Tibial nerve (tissue), 4 donors: ENCODE measurements at regions not wholly inside any gene's neighbourhood (a gene's known extent, or its start where the extent isn't known, plus 50 kb on each side); places are given as distances from the start of the nearest gene placed in this dataset.

Source experiments
- DNase-seq, 2 donors: peaks; one replicate each; pipeline ENCODE4 v3.0.0-alpha.2; 2019; ENCODE audit warnings: low spot score in 2 of 2
- H3K27ac ChIP-seq, 4 donors: fragments of 200-600 bp; sonication (generic) in 3 of 4; one replicate each; pipeline ENCODE4 v1.5.1; 2017 to 2019; ENCODE audit warnings: mild to moderate bottlenecking in 1 of 4
- H3K27me3 ChIP-seq, 2 donors: fragments of 200-600 bp; sonication (generic) in 1 of 2; one replicate each; pipeline versions ENCODE4 v1.5.1 to v1.6.0; 2017 to 2019
- H3K36me3 ChIP-seq, 3 donors: fragments of 200-600 bp; sonication (generic); one replicate each; pipeline ENCODE4 v1.5.1; 2018 to 2019
- H3K4me1 ChIP-seq, 4 donors: fragments of 200-600 bp; sonication (generic) in 3 of 4; one replicate each; pipeline ENCODE4 v1.5.1; 2017 to 2019
- H3K4me3 ChIP-seq, 4 donors: fragments of 200-600 bp; sonication (generic) in 3 of 4; one replicate each; pipeline ENCODE4 v1.5.1; 2017 to 2019; ENCODE audit warnings: mild to moderate bottlenecking in 1 of 4, moderate library complexity in 1 of 4
- H3K9me3 ChIP-seq, 4 donors: fragments of 200-600 bp; sonication (generic) in 3 of 4; one replicate each; pipeline ENCODE4 v1.5.1; 2017 to 2019
- EP300 ChIP-seq, 2 donors: sonication (generic); formaldehyde crosslinking; IDR thresholded peaks; one replicate each; pipeline ENCODE4 v1.6.1; 2017; ENCODE audit warnings: antibody characterized with exemption in 2 of 2, mild to moderate bottlenecking in 1 of 2
- POLR2A ChIP-seq, 2 donors: fragments of 450-650 bp; IDR thresholded peaks; one replicate each; pipeline ENCODE4 v1.6.1; 2017; ENCODE audit warnings: antibody characterized with exemption in 2 of 2, mild to moderate bottlenecking in 2 of 2, moderate library complexity in 2 of 2
- WGBS, 2 donors: methylation state at CpG; one replicate each; pipeline ENCODE4 v1.1.5; 2018; 5-methylcytosine and 5-hydroxymethylcytosine counted together
- TF ChIP-seq, protein P1 (sequence below), 5 experiments: fragments of 200-600 bp in 3 of 5; fragments of 450-650 bp in 2 of 5; sonication (generic) in 3 of 5; IDR thresholded peaks; one replicate each; pipeline ENCODE4 v1.5.1; 2016 to 2019; ENCODE audit warnings: antibody characterized with exemption in 5 of 5, mild to moderate bottlenecking in 3 of 5, moderate library complexity in 2 of 5

DNA sequence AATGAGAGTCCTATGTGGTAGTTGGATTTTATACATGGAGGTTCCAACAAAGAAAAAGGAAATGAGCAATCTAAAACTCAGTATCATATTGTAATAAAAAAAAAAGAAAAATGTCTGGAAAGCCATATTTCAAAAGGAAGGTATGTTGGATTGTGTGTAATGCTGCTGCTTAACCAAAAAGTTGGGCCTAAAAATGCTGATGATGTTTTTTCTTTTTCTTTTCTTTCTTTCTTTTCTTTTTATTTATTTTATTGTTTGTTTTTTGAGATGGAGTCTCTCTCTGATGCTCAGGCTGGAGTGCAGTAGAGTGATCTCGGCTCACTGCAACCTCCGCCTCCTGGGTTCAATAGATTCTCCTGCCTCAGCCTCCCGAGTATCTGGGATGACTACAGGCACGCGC, 1424.0 kb upstream of the CDH6 start:
- Histone ChIP-seq H3K9me3 (no peaks in the 10 kb centered on the region), H3K27me3 (no peaks in the 10 kb centered on the region), H3K36me3 (no peaks in the 10 kb centered on the region), H3K4me3 (no peak overlapping the region), H3K4me1 (no peaks in the 10 kb centered on the region), H3K27ac (no peak overlapping the region)
- 89 to 93% methylated on average over 5 of the region's 5 CpGs for WGBS, 2 donors
- no peak for TF ChIP-seq POLR2A (IDR thresholded peaks at IDR 0.05)
- TF ChIP-seq EP300 (IDR thresholded peaks at IDR 0.05) = no peak
- TF ChIP-seq, protein P1, sequence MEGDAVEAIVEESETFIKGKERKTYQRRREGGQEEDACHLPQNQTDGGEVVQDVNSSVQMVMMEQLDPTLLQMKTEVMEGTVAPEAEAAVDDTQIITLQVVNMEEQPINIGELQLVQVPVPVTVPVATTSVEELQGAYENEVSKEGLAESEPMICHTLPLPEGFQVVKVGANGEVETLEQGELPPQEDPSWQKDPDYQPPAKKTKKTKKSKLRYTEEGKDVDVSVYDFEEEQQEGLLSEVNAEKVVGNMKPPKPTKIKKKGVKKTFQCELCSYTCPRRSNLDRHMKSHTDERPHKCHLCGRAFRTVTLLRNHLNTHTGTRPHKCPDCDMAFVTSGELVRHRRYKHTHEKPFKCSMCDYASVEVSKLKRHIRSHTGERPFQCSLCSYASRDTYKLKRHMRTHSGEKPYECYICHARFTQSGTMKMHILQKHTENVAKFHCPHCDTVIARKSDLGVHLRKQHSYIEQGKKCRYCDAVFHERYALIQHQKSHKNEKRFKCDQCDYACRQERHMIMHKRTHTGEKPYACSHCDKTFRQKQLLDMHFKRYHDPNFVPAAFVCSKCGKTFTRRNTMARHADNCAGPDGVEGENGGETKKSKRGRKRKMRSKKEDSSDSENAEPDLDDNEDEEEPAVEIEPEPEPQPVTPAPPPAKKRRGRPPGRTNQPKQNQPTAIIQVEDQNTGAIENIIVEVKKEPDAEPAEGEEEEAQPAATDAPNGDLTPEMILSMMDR (IDR thresholded peaks at IDR 0.05) = no peak
- no peak for DNase-seq

GRCh38 chr5:29758986-29759421, 1434.5 kb upstream of the CDH6 start:
- no peaks in the 10 kb centered on the region for H3K27me3 ChIP-seq
- no peaks in the 10 kb centered on the region for H3K4me1 ChIP-seq
- no peak overlapping the region for H3K27ac ChIP-seq
- DNase-seq = no peak
- H3K4me3 ChIP-seq = no peak overlapping the region
- no peak for TF ChIP-seq EP300 (IDR thresholded peaks at IDR 0.05)
- no peak for TF ChIP-seq POLR2A (IDR thresholded peaks at IDR 0.05)
- WGBS, 2 donors = 56 to 65% methylated on average over 3 of the region's 3 CpGs
- H3K36me3 ChIP-seq = no peaks in the 10 kb centered on the region
- H3K9me3 ChIP-seq = peaks cover 0 to 6% (median 0%) of the 10 kb centered on the region in 4 donors

DNA sequence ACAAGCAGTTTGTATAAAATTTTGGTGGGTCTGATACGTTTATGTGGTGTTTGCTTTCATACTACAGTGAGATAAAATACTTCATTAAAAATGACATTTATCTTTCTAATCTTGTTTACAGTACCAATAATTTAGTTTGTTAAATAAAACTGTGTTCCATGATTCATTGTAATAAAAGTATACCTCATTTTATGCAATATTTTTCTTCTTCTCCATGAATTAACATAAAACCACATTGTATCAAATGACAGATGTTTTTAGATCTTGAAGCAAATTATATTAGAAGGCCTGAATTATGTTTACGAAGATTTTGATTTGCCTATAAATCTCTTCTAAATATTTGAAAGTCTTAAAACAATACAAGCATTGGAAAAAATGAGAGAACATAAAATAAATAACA, 1443.0 kb upstream of the CDH6 start:
- Histone ChIP-seq H3K27ac (no peak overlapping the region), H3K9me3 (peaks cover 0 to 8% (median 0%) of the 10 kb centered on the region in 4 donors), H3K36me3 (no peaks in the 10 kb centered on the region), H3K4me3 (no peak overlapping the region), H3K4me1 (no peaks in the 10 kb centered on the region), H3K27me3 (no peaks in the 10 kb centered on the region)
- no peak for DNase-seq
- TF ChIP-seq POLR2A (IDR thresholded peaks at IDR 0.05) (no peak), EP300 (IDR thresholded peaks at IDR 0.05) (no peak)
- TF ChIP-seq, protein P1 (IDR thresholded peaks at IDR 0.05) = no peak
- 56 to 85% methylated on average over 2 of the region's 2 CpGs for WGBS, 2 donors

DNA sequence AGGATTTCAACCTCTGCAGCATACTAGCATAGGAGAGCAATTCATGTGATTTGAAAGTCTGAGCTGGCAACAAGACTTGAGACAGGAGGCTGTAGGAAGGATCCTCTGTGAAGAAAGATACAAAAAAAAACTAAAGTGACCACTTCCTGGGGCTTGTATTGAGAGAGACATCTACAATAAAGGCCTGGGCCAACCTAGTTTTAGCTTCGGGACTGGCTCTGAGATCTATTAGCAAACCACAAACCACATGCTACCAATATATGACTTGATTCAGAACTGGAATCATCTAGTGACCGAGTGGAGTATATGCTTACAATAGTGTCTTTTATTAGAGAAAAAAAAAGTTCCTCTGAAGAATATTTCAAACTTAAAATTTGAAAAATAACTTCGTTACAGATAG, 1448.9 kb upstream of the CDH6 start:
- Histone ChIP-seq H3K4me1 (no peaks in the 10 kb centered on the region), H3K27me3 (no peaks in the 10 kb centered on the region), H3K4me3 (no peak overlapping the region), H3K36me3 (no peaks in the 10 kb centered on the region), H3K9me3 (no peaks in the 10 kb centered on the region), H3K27ac (no peak overlapping the region)
- DNase-seq = no peak
- no peak for TF ChIP-seq EP300 (IDR thresholded peaks at IDR 0.05)
- TF ChIP-seq, protein P1 (IDR thresholded peaks at IDR 0.05) = no peak
- TF ChIP-seq POLR2A (IDR thresholded peaks at IDR 0.05) = no peak
- 61 to 62% methylated on average over 3 of the region's 3 CpGs for WGBS, 2 donors

GRCh38 chr5:29720954-29721353, 1472.5 kb upstream of the CDH6 start:
- DNase-seq = no peak
- H3K27me3 ChIP-seq = no peaks in the 10 kb centered on the region
- H3K27ac ChIP-seq = no peak overlapping the region
- H3K4me3 ChIP-seq = no peak overlapping the region
- no peaks in the 10 kb centered on the region for H3K4me1 ChIP-seq
- H3K36me3 ChIP-seq = no peaks in the 10 kb centered on the region
- H3K9me3 ChIP-seq = no peaks in the 10 kb centered on the region
- TF ChIP-seq, protein P1 (IDR thresholded peaks at IDR 0.05) = no peak
- no peak for TF ChIP-seq POLR2A (IDR thresholded peaks at IDR 0.05)
- no peak for TF ChIP-seq EP300 (IDR thresholded peaks at IDR 0.05)

- no peaks in the 10 kb centered on the region for H3K27me3 ChIP-seq
- H3K4me1 ChIP-seq = no peaks in the 10 kb centered on the region
- H3K4me3 ChIP-seq = no peak overlapping the region
- no peaks in the 10 kb centered on the region for H3K9me3 ChIP-seq
- DNase-seq = no peak
- TF ChIP-seq POLR2A (IDR thresholded peaks at IDR 0.05) = no peak
- no peak for TF ChIP-seq EP300 (IDR thresholded peaks at IDR 0.05)
- 74 to 86% methylated on average over 3 of the region's 3 CpGs for WGBS, 2 donors
- no peak overlapping the region for H3K27ac ChIP-seq
- H3K36me3 ChIP-seq = no peaks in the 10 kb centered on the region
These were observed 1474.3 kb upstream of the CDH6 start for GRCh38 chr5:29719171-29719570.
